ENCODE measurements at regions not wholly inside any gene's neighbourhood (a gene's known extent, or its start where the extent isn't known, plus 50 kb on each side); places are given as distances from the start of the nearest gene placed in this dataset.
"Not testable (repeated sequence)": the region's sequence is repeated elsewhere in the genome, so short reads cannot be mapped to it uniquely, and the experiment has no call there.

DNA sequence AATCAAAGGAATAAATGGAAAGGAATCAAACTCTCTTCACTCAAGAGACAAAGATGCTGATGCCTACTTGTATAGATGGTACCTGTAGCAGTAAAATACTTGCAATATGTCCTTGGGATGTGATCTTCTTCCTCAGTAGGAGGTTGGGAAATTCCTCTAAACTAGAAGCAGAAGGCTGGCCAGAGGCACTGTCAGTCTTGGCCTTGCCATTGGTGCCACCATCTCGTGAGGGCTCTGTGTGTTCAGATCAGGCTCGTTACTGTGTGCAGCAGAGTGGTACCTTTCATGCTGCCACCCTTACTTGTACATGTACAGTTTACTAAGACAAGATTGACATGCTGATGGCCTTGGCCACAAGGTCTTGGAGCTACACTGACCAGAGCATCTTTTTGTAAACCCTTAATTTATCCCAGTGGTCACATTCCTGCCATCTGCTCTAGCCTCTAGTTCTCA, 169.0 kb downstream of the MYCN start:
- Mint-ChIP-seq H3K36me3 (no peaks in the 10 kb centered on the region), H3K9me3 (ENCODE audit: low read depth) (no peaks in the 10 kb centered on the region), H3K27me3 (no peaks in the 10 kb centered on the region), H3K27ac (no peak overlapping the region), H3K4me3 (no peak overlapping the region), H3K4me1 (ENCODE audit: low read depth) (no peaks in the 10 kb centered on the region)

DNA sequence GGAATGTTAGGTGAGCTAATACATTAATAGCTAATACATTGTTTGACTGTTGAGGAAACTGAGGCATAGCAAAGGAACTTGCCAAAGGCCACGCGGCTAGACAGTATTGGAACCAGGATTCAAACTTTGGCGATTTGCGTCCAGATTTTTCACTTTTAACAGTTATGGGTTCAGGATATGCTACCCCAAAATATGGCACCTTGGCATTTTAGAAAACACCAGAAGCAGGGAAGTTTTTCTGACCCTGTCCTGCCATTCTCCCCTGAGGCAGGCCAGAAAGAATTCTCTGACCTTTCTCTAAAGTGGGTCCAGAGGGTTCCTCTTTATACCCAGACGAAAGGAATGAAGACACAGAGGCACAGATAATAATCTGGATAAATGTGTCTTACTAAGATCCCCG, 166.9 kb downstream of the MYCN start:
- Mint-ChIP-seq H3K27ac (no peak overlapping the region), H3K27me3 (no peaks in the 10 kb centered on the region), H3K4me1 (ENCODE audit: low read depth) (no peaks in the 10 kb centered on the region), H3K4me3 (no peak overlapping the region), H3K9me3 (ENCODE audit: low read depth) (no peaks in the 10 kb centered on the region), H3K36me3 (no peaks in the 10 kb centered on the region)

DNA sequence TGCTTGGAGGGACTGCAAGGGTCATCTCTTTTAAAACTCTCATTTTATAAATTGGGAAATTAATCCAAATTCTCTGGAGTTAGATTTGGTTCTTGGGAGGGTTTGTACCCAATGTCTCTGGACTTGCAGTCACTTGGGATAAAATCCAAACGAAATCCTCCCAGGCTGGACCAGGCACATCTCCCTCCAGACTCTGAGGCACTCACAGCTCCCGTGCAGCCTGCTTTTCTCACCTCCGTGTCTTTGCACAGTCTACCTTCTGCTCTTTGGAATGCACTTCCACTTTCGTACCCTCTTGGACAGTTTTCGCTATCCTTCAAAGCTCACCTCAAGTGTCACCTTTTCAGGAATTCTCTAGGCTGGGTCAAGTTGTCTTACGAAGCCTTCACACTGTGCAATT, 166.3 kb downstream of the MYCN start:
- Mint-ChIP-seq H3K4me1 (ENCODE audit: low read depth) (no peaks in the 10 kb centered on the region), H3K9me3 (ENCODE audit: low read depth) (no peaks in the 10 kb centered on the region), H3K27me3 (no peaks in the 10 kb centered on the region), H3K27ac (no peak overlapping the region), H3K36me3 (no peaks in the 10 kb centered on the region), H3K4me3 (no peak overlapping the region)

DNA sequence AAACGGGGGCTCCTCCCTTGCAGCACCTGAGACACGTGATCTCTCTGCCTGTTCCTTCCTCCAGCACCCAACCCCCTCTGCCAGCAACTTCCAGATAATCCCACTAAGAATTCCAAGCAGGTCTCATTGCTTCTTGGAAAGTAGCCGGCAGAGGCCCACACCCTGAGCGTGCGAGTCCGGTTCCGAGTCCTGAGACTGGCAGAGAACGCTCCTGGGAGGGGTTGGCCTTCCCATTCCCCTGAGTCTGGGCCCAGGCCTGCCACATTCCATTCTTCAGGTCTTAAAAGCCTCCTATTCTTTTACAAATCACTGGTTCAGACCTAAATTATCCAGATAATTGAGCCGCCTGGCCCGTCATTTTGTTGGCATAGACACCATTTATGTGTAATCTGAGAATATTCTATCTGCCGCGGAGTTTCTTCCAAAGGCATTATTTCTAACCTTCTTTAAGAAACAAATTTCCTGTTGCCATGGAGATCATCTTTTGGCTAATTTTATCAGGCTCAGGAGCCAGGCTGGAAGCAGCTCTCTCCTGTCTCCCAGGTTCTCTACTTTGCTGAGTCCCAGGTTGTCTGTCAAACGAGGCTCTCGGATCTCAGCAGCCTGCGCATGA, 165.4 kb downstream of the MYCN start:
- no peaks in the 10 kb centered on the region for H3K4me1 Mint-ChIP-seq (ENCODE audit: low read depth)
- H3K4me3 Mint-ChIP-seq: no peak overlapping the region
- H3K27ac Mint-ChIP-seq: no peak overlapping the region
- no peaks in the 10 kb centered on the region for H3K27me3 Mint-ChIP-seq
- H3K9me3 Mint-ChIP-seq (ENCODE audit: low read depth): no peaks in the 10 kb centered on the region
- H3K36me3 Mint-ChIP-seq: no peaks in the 10 kb centered on the region

DNA sequence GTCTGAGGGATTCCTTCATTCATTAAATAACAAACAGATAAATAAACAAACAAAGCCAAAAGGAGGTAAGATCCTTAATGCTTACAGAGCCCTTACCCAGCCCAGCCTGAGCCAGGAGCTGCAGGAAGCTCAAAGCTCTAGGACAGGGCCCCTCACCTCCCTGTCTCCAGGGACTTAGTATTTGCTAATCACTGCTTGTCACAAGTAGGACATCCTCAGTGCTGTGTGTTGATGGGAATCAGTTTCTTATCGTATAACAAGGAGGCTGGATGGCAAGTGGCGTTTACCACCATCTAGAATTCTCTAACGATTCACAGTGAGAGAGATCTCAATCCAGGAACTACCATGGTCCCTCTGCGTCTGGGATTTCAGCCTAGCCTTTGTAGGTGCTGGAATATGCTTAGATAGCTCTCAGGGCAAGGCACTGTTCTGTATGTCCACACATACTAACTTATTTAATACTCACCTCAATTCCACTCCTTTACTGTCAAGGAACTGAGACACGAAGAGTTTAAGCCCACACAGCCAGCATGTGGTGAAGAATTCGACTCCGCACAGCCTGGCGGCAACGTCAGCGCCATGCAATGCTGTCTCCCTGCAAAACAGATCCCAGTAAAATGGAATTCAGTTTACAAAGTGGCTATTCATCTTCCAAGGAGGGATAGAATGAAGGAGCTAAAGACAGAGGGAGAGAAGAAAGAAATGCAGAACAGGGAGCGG, 164.8 kb downstream of the MYCN start:
- no peaks in the 10 kb centered on the region for H3K9me3 Mint-ChIP-seq (ENCODE audit: low read depth)
- H3K4me3 Mint-ChIP-seq: no peak overlapping the region
- no peaks in the 10 kb centered on the region for H3K27me3 Mint-ChIP-seq
- H3K4me1 Mint-ChIP-seq (ENCODE audit: low read depth): no peaks in the 10 kb centered on the region
- no peaks in the 10 kb centered on the region for H3K36me3 Mint-ChIP-seq
- no peak overlapping the region for H3K27ac Mint-ChIP-seq

DNA sequence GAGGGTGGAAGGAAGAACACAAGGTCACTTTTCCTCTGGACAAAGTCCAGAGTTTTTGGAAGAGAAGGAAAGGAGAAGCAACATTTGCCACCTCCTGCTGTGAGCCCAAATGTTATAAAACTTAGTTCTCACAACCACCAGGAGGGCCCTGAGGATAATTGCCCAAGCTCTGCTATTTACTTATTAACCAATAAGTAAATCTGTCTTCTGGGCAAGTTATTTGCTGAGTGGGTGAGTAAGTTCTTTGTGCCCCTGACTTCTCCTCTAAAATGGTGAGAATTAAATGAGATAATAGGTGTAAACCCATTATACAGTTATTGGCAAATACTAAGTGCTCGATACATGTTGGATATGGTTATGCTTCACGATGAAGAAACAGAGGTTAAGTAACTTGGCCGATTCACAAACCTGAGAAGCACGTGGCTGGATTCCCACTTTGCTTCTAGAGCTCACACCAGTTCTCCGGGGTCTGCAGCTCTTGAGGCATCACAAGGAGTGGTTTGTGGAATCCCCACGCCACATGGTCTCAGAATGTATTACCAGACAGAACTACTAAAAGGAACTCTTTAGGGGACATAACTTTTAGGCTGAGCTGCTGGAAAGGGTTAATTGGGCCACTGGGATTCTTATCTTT, 164.1 kb downstream of the MYCN start:
- H3K4me3 Mint-ChIP-seq: no peak overlapping the region
- no peaks in the 10 kb centered on the region for H3K36me3 Mint-ChIP-seq
- no peaks in the 10 kb centered on the region for H3K27me3 Mint-ChIP-seq
- H3K27ac Mint-ChIP-seq: no peak overlapping the region
- H3K4me1 Mint-ChIP-seq (ENCODE audit: low read depth): no peaks in the 10 kb centered on the region
- H3K9me3 Mint-ChIP-seq (ENCODE audit: low read depth): no peaks in the 10 kb centered on the region

DNA sequence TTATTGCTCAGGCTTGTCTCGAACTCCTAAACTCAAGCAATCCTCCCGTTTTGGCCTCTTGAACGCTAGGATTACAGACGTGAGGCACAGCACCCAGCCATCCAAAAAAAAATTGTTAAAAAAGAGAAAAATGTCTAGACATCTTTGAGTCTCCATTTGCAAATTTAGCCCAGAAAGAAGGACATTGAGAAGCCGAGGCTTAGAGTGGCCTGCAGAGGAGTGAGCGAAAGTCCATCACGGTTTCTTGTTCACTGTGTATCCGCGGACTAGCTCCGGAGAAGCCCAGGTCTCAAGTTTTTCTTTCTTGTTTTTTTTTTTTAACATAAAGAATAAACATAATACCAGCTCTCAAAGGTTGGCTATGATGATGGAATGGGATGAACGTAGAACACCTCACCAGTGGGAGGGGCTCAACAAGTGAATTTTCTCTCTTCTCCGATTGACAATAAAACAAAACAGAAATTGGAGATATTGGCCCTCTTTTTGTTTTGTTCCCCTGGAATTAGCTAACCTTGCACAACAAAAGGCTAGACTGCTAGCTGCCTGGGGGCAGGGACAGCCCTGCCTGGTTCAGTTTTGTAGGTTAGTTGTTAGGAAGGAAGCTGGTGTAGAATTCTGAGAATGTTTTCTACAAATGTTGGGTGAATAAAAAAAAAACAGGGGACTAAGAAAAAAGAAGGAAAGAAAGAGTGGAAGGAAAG, 163.4 kb downstream of the MYCN start:
- no peaks in the 10 kb centered on the region for H3K9me3 Mint-ChIP-seq (ENCODE audit: low read depth)
- no peaks in the 10 kb centered on the region for H3K36me3 Mint-ChIP-seq
- no peaks in the 10 kb centered on the region for H3K27me3 Mint-ChIP-seq
- H3K4me1 Mint-ChIP-seq (ENCODE audit: low read depth): no peaks in the 10 kb centered on the region
- no peak overlapping the region for H3K4me3 Mint-ChIP-seq
- no peak overlapping the region for H3K27ac Mint-ChIP-seq

DNA sequence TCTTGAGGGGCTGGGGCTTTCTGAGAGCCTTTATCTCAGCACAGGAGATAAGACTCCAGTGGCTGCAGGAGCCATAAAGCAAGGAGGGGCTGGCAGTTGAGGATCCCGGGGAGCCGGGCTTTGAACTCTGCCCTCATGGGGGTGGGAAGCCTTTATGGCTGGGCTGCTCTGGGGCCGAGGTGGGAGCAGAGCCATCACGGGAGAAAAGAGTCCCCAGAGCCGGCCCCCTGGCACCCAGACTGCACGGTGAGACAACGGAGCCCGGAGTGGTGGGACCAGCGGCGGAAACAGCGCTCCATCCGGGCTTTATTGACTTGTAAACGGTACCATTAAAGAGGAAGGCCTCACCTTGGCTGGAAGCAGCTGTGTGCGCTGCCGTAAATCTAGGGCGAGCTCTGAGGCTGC, 162.6 kb downstream of the MYCN start:
- no peak overlapping the region for H3K4me3 Mint-ChIP-seq
- no peaks in the 10 kb centered on the region for H3K27me3 Mint-ChIP-seq

DNA sequence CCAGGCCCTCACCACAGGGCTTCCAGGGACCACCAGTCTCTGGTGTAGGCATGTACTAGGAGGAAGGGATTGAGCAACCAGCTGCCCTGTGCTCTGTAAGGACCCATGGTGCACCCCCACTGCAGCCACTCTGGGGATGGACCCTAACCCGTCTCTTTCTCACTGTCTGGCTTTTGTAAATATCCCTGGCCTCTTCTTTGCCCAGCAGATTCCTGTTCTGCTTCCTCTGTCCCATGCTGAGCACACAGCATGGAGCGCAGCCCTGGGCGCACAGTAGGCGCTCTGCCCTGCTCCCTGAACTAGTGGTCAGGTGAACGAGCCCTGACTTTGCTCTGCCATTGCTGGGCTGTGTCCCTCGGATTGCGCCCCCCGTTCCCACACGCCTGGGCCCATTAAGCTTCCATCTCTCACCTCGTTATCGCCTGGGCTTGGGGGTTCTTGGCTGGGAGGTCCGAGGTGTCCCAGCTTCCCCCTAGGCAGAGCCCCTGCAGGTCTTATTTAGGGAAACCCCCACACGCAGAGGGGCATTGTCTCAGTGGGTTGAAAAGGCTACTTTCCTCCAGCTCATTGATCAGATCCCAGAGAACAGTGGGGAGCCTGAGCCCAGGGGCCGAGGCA, 162.1 kb downstream of the MYCN start:
- Mint-ChIP-seq H3K4me3 (no peak overlapping the region), H3K4me1 (ENCODE audit: low read depth) (no peaks in the 10 kb centered on the region), H3K27ac (no peak overlapping the region), H3K9me3 (ENCODE audit: low read depth) (no peaks in the 10 kb centered on the region), H3K27me3 (no peaks in the 10 kb centered on the region), H3K36me3 (no peaks in the 10 kb centered on the region)

More for the DNA sequence above, 162.6 kb downstream of the MYCN start:
- no peak overlapping the region for H3K27ac Mint-ChIP-seq
- H3K4me1 Mint-ChIP-seq (ENCODE audit: low read depth): no peaks in the 10 kb centered on the region
- H3K36me3 Mint-ChIP-seq: no peaks in the 10 kb centered on the region
- H3K9me3 Mint-ChIP-seq (ENCODE audit: low read depth): no peaks in the 10 kb centered on the region

DNA sequence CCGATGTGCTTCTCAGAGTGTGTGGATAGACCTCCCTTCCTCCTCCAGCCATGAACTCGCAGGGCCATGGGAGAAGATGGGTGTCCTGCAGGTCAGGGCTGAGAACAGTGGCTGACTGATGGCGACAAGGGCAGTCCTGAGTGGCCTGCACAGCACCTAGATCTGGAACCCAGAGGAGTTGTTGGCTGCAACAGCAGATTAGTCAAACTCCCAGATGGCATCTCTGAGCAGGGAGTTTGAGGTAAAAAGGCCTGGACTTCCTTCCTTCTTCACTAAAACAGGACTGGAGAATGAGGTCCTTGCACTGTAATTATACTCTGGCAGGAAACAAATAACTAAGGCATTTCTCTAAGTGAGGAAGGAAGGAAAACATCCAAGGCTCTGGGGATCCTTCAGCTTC, 160.8 kb downstream of the MYCN start:
- no peaks in the 10 kb centered on the region for H3K9me3 Mint-ChIP-seq (ENCODE audit: low read depth)
- H3K36me3 Mint-ChIP-seq: no peaks in the 10 kb centered on the region
- no peaks in the 10 kb centered on the region for H3K4me1 Mint-ChIP-seq (ENCODE audit: low read depth)
- no peak overlapping the region for H3K4me3 Mint-ChIP-seq
- H3K27ac Mint-ChIP-seq: no peak overlapping the region
- no peaks in the 10 kb centered on the region for H3K27me3 Mint-ChIP-seq

DNA sequence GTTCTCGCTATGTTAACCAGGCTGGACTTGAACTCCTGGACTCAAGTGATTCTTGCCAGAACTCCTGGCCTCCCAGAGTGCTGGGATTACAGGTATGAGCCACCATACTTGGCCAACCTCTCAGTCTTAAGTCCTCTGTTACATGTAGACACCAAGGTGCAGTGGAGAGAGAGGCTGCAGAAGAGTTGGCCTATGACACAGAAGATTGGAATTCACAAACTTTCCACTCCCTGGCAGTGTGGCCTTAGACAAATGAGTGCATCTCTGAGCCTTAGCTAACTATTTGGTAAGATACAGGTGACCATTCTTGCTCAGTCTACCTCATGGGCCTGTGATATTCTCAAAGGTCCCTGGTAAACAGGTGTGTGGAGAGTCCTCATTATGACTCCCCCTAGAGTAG, 159.7 kb downstream of the MYCN start:
- Mint-ChIP-seq H3K4me1 (ENCODE audit: low read depth) (no peaks in the 10 kb centered on the region), H3K27me3 (no peaks in the 10 kb centered on the region), H3K36me3 (no peaks in the 10 kb centered on the region), H3K27ac (no peak overlapping the region), H3K4me3 (no peak overlapping the region), H3K9me3 (ENCODE audit: low read depth) (no peaks in the 10 kb centered on the region)

DNA sequence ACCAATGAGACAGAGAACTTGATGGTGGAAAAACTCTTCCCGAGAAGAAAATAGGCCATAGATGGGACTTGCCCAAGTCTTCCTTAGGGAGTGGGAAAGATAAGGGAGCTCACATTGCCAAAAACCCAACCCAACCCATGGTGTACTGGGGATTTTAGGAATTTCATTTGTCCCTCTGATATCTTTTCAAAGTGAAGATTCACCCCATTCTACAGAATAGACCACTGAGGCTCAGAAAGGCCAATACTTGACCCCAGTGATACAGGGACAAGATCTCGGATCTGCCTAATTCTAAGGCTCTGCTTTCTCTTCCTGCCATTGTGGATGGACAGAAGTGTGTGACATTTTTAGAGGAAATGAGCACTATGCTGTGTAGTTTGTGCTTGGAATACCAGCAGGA, 159.0 kb downstream of the MYCN start:
- no peaks in the 10 kb centered on the region for H3K27me3 Mint-ChIP-seq
- H3K9me3 Mint-ChIP-seq (ENCODE audit: low read depth): no peaks in the 10 kb centered on the region
- no peak overlapping the region for H3K27ac Mint-ChIP-seq
- no peak overlapping the region for H3K4me3 Mint-ChIP-seq
- H3K4me1 Mint-ChIP-seq (ENCODE audit: low read depth): no peaks in the 10 kb centered on the region
- no peaks in the 10 kb centered on the region for H3K36me3 Mint-ChIP-seq

DNA sequence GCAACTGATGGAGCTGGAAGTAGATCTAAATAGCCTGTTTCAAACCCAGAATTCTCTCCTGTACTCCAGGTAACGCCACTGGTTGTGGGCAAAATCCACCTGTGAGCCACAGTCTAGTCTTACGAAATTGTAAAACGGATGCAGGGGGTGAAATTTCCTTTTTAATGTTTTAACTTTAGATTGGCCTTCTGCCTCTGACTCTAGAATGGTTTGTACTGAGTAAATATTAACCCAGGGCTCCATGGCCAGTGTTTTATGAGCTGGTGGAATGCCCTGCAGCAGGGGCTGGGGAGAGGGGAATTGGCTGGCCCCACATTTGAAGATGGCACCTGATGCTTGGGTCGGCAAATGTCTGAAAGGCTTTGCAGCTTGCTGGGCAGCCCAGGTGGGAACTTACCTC, 156.6 kb downstream of the MYCN start:
- H3K4me1 Mint-ChIP-seq (ENCODE audit: low read depth): no peaks in the 10 kb centered on the region
- H3K4me3 Mint-ChIP-seq: no peak overlapping the region
- no peaks in the 10 kb centered on the region for H3K9me3 Mint-ChIP-seq (ENCODE audit: low read depth)
- no peak overlapping the region for H3K27ac Mint-ChIP-seq
- no peaks in the 10 kb centered on the region for H3K36me3 Mint-ChIP-seq
- H3K27me3 Mint-ChIP-seq: no peaks in the 10 kb centered on the region

DNA sequence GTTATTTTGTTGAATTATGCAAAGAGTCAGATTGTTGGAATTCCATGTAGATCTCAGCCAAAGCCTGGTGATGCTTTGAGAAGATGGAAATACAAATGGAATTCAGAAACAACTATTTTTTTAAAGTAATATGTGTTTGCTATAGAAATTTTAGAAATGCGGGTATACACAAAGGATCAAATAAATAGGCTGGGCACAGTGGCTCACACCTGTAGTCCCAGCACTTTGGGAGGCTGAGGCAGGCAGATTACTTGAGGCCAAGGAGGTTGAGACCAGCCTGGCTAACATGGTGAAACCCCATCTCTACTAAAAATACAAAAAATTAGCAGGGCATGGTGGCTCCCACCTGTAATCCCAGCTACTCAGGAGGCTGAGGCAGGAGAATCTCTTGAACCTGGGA, 155.1 kb downstream of the MYCN start:
- H3K27me3 Mint-ChIP-seq; H3K9me3 Mint-ChIP-seq (ENCODE audit: low read depth); H3K4me3 Mint-ChIP-seq; H3K36me3 Mint-ChIP-seq; H3K4me1 Mint-ChIP-seq (ENCODE audit: low read depth); H3K27ac Mint-ChIP-seq: not testable (repeated sequence)

DNA sequence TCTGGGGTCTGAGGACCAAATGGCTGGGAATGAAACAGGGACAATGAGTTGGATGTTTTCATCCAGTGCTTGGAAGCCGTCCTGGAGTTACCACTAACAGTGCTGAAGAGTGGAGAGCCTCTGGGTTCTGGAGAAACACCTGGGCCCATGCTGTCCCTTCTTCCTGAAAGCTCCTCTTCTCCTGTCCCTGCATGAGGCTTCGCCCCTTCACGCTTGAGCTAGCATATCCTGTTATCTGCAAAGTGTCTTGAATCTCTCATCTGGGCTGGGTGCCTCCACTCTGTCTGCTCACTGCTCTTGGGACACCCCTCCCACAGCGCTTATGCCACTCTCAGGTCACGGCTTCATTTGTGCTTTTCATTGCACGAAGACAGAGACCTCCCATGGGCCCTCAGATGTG, 154.5 kb downstream of the MYCN start:
- Mint-ChIP-seq H3K27ac (no peak overlapping the region), H3K9me3 (ENCODE audit: low read depth) (no peaks in the 10 kb centered on the region), H3K27me3 (no peaks in the 10 kb centered on the region), H3K4me3 (no peak overlapping the region), H3K4me1 (ENCODE audit: low read depth) (no peaks in the 10 kb centered on the region), H3K36me3 (no peaks in the 10 kb centered on the region)

All from activated naive CD8-positive, alpha-beta T cell (primary cell).